BE2C (cell line): ENCODE measurements at regions not wholly inside any gene's neighbourhood (a gene's known extent, or its start where the extent isn't known, plus 50 kb on each side); places are given as distances from the start of the nearest gene placed in this dataset.

Experiments
- DNase-seq: peaks from one replicate; pipeline ENCODE4 v3.0.0-alpha.2; 2020
- H3K27me3 ChIP-seq: fragments of 250-450 bp; sonication (Bioruptor Pico); 2 replicates; pipeline ENCODE4 v1.5.1; 2020; ENCODE audit warnings: mild to moderate bottlenecking
- H3K36me3 ChIP-seq: fragments of 250-450 bp; sonication (Bioruptor Pico); 2 replicates; pipeline ENCODE4 v1.5.1; 2020; ENCODE audit warnings: mild to moderate bottlenecking
- H3K4me1 ChIP-seq: fragments of 250-450 bp; sonication (Bioruptor Pico); 2 replicates; pipeline ENCODE4 v1.5.1; 2020
- H3K4me3 ChIP-seq: 2 replicates; pipeline ENCODE4 v1.5.1; 2011; ENCODE audit warnings: low read depth, low read length
- H3K9me3 ChIP-seq: fragments of 250-450 bp; sonication (Bioruptor Pico); 2 replicates; pipeline ENCODE4 v1.5.1; 2020
- CTCF ChIP-seq: IDR thresholded peaks from 2 replicates; pipeline ENCODE4 v1.5.1; 2012; ENCODE audit warnings: mild to moderate bottlenecking, low read depth, low read length

GRCh38 chr17:14808425-14808824 lies 456.7 kb downstream of the PMP22 start:
- Histone ChIP-seq H3K36me3 (no peaks in the 10 kb centered on the region), H3K27me3 (no peaks in the 10 kb centered on the region), H3K9me3 (no peaks in the 10 kb centered on the region), H3K4me3 (no peak overlapping the region), H3K4me1 (no peaks in the 10 kb centered on the region)
- no peak for DNase-seq
- no peak for TF ChIP-seq CTCF

- H3K4me3 ChIP-seq: no peak overlapping the region
- no peaks in the 10 kb centered on the region for H3K27me3 ChIP-seq
- DNase-seq: no peak
- H3K9me3 ChIP-seq: no peaks in the 10 kb centered on the region
- TF ChIP-seq CTCF: no peak
- H3K36me3 ChIP-seq: no peaks in the 10 kb centered on the region
- H3K4me1 ChIP-seq: no peaks in the 10 kb centered on the region
Observed at GRCh38 chr17:14805348-14805747, 459.8 kb downstream of the PMP22 start.

- no peak for DNase-seq
- Histone ChIP-seq H3K27me3 (no peaks in the 10 kb centered on the region), H3K9me3 (no peaks in the 10 kb centered on the region), H3K4me1 (no peaks in the 10 kb centered on the region), H3K4me3 (no peak overlapping the region), H3K36me3 (no peaks in the 10 kb centered on the region)
- no peak for TF ChIP-seq CTCF
Observed at GRCh38 chr17:14803826-14804225, 461.3 kb downstream of the PMP22 start.

- DNase-seq: no peak
- Histone ChIP-seq H3K9me3 (no peaks in the 10 kb centered on the region), H3K36me3 (no peaks in the 10 kb centered on the region), H3K4me1 (no peaks in the 10 kb centered on the region), H3K4me3 (no peak overlapping the region), H3K27me3 (no peaks in the 10 kb centered on the region)
- no peak for TF ChIP-seq CTCF
Observed at GRCh38 chr17:14797801-14798200, 467.3 kb downstream of the PMP22 start.

GRCh38 chr17:14797021-14797420 lies 468.1 kb downstream of the PMP22 start:
- H3K9me3 ChIP-seq: no peaks in the 10 kb centered on the region
- no peak for TF ChIP-seq CTCF
- DNase-seq: no peak

GRCh38 chr17:14794961-14795360 lies 470.2 kb downstream of the PMP22 start:
- no peaks in the 10 kb centered on the region for H3K4me1 ChIP-seq
- H3K36me3 ChIP-seq: no peaks in the 10 kb centered on the region
- no peak for TF ChIP-seq CTCF
- H3K9me3 ChIP-seq: no peaks in the 10 kb centered on the region
- H3K27me3 ChIP-seq: no peaks in the 10 kb centered on the region
- no peak overlapping the region for H3K4me3 ChIP-seq
- no peak for DNase-seq

More at GRCh38 chr17:14797021-14797420, 468.1 kb downstream of the PMP22 start:
- H3K4me1 ChIP-seq: no peaks in the 10 kb centered on the region
- no peak overlapping the region for H3K4me3 ChIP-seq
- no peaks in the 10 kb centered on the region for H3K27me3 ChIP-seq
- no peaks in the 10 kb centered on the region for H3K36me3 ChIP-seq
